Thyroid gland (tissue), 4 donors: ENCODE measurements at regions not wholly inside any gene's neighbourhood (a gene's known extent, or its start where the extent isn't known, plus 50 kb on each side); places are given as distances from the start of the nearest gene placed in this dataset.

ENCODE experiments used
- DNase-seq, 2 donors: peaks; one replicate each; pipeline ENCODE4 v3.0.0-alpha.2; 2019
- H3K27ac ChIP-seq, 3 donors: fragments of 200-600 bp; sonication (generic); 1 replicate in 2 of 3; 2 replicates in 1 of 3; pipeline ENCODE4 v1.5.1; 2016 to 2019; ENCODE audit warnings: mild to moderate bottlenecking in 1 of 3, moderate library complexity in 1 of 3
- H3K27me3 ChIP-seq: fragments of 200-600 bp; sonication (generic); one replicate; pipeline ENCODE4 v1.5.1; 2019
- H3K36me3 ChIP-seq, 2 donors: fragments of 200-600 bp; sonication (generic); one replicate each; pipeline ENCODE4 v1.5.1; 2016 to 2019
- H3K4me1 ChIP-seq, 2 donors: fragments of 200-600 bp; sonication (generic); one replicate each; pipeline ENCODE4 v1.5.1; 2017 to 2019
- H3K4me3 ChIP-seq, 3 donors: fragments of 200-600 bp; sonication (generic); replicated peaks in 1 of 3; 1 replicate in 2 of 3; 2 replicates in 1 of 3; pipeline ENCODE4 v1.5.1; 2016; ENCODE audit warnings: mild to moderate bottlenecking in 1 of 3
- H3K9me3 ChIP-seq: fragments of 200-600 bp; sonication (generic); one replicate; pipeline ENCODE4 v1.5.1; 2017
- POLR2A ChIP-seq, 2 donors: fragments of 450-650 bp; IDR thresholded peaks; one replicate each; pipeline ENCODE4 v1.6.1; 2017; ENCODE audit warnings: antibody characterized with exemption in 2 of 2, mild to moderate bottlenecking in 2 of 2, moderate library complexity in 1 of 2
- WGBS, 2 donors: methylation state at CpG; one replicate each; pipeline ENCODE4 v1.1.5; 2017; 5-methylcytosine and 5-hydroxymethylcytosine counted together
- intact Hi-C: fragments of 100-400 bp; cut with DNase I; formaldehyde crosslinking; loops from one replicate; pipeline ENCODE4 v1.15.1; 2023
- TF ChIP-seq, protein P1 (sequence below), 6 experiments: fragments of 200-600 bp in 3 of 6; fragments of 450-650 bp in 3 of 6; sonication (generic) in 3 of 6; IDR thresholded peaks; one replicate each; pipeline ENCODE4 v1.5.1; 2016 to 2019; ENCODE audit warnings: antibody characterized with exemption in 6 of 6, mild to moderate bottlenecking in 2 of 6, inconsistent platforms in 1 of 6, moderate library complexity in 1 of 6

DNA sequence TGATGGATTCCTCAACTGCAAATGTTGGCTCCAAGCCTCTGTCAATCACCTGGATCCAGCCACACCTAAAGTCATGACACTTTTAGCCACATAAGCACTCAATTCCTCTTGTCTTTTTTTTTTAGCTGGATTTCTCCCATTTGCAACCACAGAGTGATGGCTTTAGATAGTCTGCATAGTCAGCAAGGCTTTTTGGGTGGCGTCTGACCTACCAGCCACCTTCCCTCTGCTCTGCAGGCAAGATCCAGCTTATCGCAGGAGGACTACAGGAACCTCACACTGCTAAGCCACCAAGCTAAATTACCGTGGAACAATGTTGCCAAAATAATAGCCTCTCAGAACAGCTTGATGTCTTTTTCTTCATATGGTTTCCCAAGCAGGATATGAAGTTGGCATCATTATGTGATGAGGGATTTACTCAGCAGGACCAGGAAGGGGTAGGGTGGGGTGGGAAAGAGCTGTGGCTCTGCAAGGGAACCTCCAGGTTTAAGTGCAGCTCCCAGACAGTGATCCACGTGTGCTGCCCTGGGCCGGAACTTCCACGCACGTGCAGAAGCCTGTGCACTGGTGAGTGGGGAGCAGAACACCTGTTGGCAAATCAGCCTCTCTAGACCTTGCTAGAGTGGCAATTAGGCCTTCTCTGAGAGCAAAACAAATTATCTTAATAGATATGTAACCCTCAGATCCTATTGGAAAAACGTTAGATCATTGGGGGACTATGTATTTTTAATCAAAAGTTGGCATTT, 170.6 kb upstream of the NCK2 start:
- no peaks in the 10 kb centered on the region for H3K27me3 ChIP-seq
- intact Hi-C loops, result loop anchor here (10.0 kb wide), 2 partner anchors 171 to 491 kb away; partner anchors contain the start of gene NCK2
- no peaks in the 10 kb centered on the region for H3K9me3 ChIP-seq
- H3K4me3 ChIP-seq, result no peak overlapping the region
- no peak for DNase-seq
- 64 to 72% methylated on average over 8 of the region's 8 CpGs for WGBS, 2 donors
- no peak for TF ChIP-seq POLR2A (IDR thresholded peaks at IDR 0.05)
- TF ChIP-seq, protein P1, sequence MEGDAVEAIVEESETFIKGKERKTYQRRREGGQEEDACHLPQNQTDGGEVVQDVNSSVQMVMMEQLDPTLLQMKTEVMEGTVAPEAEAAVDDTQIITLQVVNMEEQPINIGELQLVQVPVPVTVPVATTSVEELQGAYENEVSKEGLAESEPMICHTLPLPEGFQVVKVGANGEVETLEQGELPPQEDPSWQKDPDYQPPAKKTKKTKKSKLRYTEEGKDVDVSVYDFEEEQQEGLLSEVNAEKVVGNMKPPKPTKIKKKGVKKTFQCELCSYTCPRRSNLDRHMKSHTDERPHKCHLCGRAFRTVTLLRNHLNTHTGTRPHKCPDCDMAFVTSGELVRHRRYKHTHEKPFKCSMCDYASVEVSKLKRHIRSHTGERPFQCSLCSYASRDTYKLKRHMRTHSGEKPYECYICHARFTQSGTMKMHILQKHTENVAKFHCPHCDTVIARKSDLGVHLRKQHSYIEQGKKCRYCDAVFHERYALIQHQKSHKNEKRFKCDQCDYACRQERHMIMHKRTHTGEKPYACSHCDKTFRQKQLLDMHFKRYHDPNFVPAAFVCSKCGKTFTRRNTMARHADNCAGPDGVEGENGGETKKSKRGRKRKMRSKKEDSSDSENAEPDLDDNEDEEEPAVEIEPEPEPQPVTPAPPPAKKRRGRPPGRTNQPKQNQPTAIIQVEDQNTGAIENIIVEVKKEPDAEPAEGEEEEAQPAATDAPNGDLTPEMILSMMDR (IDR thresholded peaks at IDR 0.05), result no peak
- H3K4me1 ChIP-seq, result peaks cover 4 to 7% of the 10 kb centered on the region in 2 donors
- peak overlapping the region in 1 of 3 donors; percentile 4 for H3K27ac ChIP-seq
- no peaks in the 10 kb centered on the region for H3K36me3 ChIP-seq

DNA sequence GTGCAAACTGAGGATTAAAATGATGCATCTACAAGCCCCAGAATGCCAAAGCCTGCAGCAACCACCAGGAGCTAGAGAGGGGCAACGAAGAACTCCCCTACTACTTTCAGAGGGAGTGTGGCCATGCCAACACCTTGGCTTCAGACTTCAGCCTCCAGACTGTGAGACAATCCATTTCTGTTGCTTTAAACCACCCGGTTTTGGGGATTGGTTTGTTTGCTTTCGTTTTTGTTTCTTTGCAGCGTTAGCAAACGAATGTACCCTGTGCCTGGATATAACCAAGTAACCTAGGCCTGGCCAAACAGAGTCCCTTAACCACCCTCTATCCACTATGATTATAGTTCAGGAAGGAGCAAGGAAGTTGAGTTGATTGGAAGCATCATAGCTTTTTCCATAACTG, 171.2 kb upstream of the NCK2 start:
- no peaks in the 10 kb centered on the region for H3K36me3 ChIP-seq
- H3K4me3 ChIP-seq, result no peak overlapping the region
- peaks cover 4 to 7% of the 10 kb centered on the region in 2 donors for H3K4me1 ChIP-seq
- no peak for TF ChIP-seq POLR2A (IDR thresholded peaks at IDR 0.05)
- TF ChIP-seq, protein P1 (IDR thresholded peaks at IDR 0.05), result no peak
- intact Hi-C loops, result loop anchor here (10.0 kb wide), 2 partner anchors 171 to 491 kb away; partner anchors contain the start of gene NCK2
- no peak overlapping the region for H3K27ac ChIP-seq
- H3K9me3 ChIP-seq, result no peaks in the 10 kb centered on the region
- DNase-seq, result no peak
- 64 to 68% methylated on average over 5 of the region's 5 CpGs for WGBS, 2 donors
- H3K27me3 ChIP-seq, result no peaks in the 10 kb centered on the region

DNA sequence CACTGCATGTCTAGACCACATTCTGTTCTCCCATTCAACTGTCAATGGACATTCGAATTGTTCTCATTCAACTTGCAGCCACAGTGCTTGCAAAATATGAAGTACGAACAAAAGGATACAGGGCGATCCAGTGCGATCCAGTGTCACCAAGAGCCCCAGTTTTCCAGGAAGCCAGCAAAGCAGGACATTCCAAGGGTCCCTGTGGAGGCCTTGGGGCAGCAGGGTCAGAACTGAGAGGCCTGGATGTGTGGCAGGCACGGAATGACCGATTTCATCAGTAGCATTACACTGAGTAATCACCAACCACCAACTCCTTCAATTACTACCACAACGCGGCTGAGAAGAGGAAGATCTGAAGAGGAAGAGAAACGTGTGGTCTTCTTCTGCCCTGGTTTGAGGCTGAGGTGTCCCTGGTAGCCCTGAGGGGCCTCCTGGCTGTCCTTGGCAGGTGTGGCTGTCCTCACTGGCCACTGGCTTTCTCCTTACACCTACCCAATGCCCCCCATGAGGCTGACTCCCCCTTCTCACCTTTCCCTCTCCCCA, 172.7 kb upstream of the FHL2 start:
- Histone ChIP-seq H3K27me3 (no peaks in the 10 kb centered on the region), H3K9me3 (no peaks in the 10 kb centered on the region), H3K36me3 (no peaks in the 10 kb centered on the region), H3K27ac (no peak overlapping the region), H3K4me3 (no peak overlapping the region), H3K4me1 (peaks cover 4 to 14% of the 10 kb centered on the region in 2 donors)
- 77 to 81% methylated on average over 8 of the region's 9 CpGs for WGBS, 2 donors
- intact Hi-C loops, result loop anchor here (10.0 kb wide), 2 partner anchors 173 to 493 kb away; partner anchors contain the start of gene NCK2
- TF ChIP-seq, protein P1 (IDR thresholded peaks at IDR 0.05), result no peak
- TF ChIP-seq POLR2A (IDR thresholded peaks at IDR 0.05), result no peak
- DNase-seq, result no peak

DNA sequence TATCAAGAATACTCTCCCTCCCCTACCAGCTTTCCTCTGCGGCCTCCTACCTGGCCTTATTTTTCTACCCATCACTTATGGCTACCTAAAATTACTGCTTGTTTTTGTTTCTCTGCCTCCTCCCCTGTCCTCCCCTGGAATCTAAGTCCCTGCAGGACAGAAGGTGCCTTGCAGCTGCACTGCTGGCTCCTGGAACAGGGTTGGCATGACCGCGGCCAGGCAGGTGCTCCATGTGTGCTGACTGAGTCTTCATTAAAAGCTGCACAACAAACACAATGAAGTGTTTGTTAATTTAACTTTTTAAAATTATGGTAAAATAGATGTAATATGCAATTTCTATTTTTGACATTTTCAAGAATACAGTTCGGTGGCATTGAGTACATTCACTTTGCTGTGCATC, 171.9 kb upstream of the FHL2 start:
- no peaks in the 10 kb centered on the region for H3K9me3 ChIP-seq
- TF ChIP-seq POLR2A (IDR thresholded peaks at IDR 0.05), result no peak
- TF ChIP-seq, protein P1 (IDR thresholded peaks at IDR 0.05), result no peak
- peaks cover 0 to 9% of the 10 kb centered on the region in 2 donors for H3K4me1 ChIP-seq
- H3K27ac ChIP-seq, result no peak overlapping the region
- WGBS, 2 donors, result 95 to 97% methylated on average over 4 of the region's 4 CpGs
- H3K27me3 ChIP-seq, result no peaks in the 10 kb centered on the region
- intact Hi-C loops, result loop anchor here (10.0 kb wide), 2 partner anchors 174 to 494 kb away; partner anchors contain the start of gene NCK2
- DNase-seq, result no peak
- H3K36me3 ChIP-seq, result no peaks in the 10 kb centered on the region
- H3K4me3 ChIP-seq, result no peak overlapping the region

DNA sequence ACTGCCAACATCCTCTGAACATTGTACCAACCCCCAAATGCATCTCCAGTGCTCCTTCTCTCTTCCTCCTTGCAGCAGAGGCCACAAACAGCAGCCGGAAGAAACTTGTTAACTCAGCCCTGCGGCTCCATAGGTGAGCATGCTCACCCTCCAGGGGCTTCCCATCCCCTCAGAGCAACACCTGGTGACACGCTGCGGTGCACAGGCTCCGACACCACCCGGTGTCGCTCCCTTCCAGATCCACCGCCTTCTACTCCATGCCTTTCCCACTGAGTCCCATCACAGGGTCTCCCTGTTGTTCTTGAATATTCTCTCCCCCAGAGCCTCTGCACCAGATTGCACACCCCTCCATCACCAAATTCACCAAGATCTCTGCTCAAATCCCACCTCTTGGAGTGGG, 171.5 kb upstream of the FHL2 start:
- intact Hi-C loops, result loop anchor here (10.0 kb wide), 2 partner anchors 174 to 494 kb away; partner anchors contain the start of gene NCK2
- 95 to 96% methylated on average over 8 of the region's 8 CpGs for WGBS, 2 donors
- Histone ChIP-seq H3K27ac (no peak overlapping the region), H3K9me3 (no peaks in the 10 kb centered on the region), H3K36me3 (no peaks in the 10 kb centered on the region), H3K4me1 (peaks cover 0 to 9% of the 10 kb centered on the region in 2 donors), H3K4me3 (no peak overlapping the region), H3K27me3 (no peaks in the 10 kb centered on the region)
- TF ChIP-seq, protein P1 (IDR thresholded peaks at IDR 0.05), result no peak
- no peak for TF ChIP-seq POLR2A (IDR thresholded peaks at IDR 0.05)
- no peak for DNase-seq
